Astrocyte (in vitro differentiated cells and primary cell): ENCODE measurements at regions not wholly inside any gene's neighbourhood (a gene's known extent, or its start where the extent isn't known, plus 50 kb on each side); places are given as distances from the start of the nearest gene placed in this dataset.

ENCODE experiments used
- CTCF ChIP-seq: IDR thresholded peaks from 2 replicates; pipeline ENCODE4 v1.5.1; 2011; ENCODE audit warnings: low read depth, mild to moderate bottlenecking, inconsistent platforms, low read length, moderate library complexity; ENCODE audit not compliant: insufficient read depth
- EZH2 ChIP-seq: IDR thresholded peaks from 2 replicates; pipeline ENCODE4 v1.6.1; 2012; ENCODE audit warnings: mild to moderate bottlenecking, low read length, inconsistent platforms; ENCODE audit not compliant: insufficient read depth

DNA sequence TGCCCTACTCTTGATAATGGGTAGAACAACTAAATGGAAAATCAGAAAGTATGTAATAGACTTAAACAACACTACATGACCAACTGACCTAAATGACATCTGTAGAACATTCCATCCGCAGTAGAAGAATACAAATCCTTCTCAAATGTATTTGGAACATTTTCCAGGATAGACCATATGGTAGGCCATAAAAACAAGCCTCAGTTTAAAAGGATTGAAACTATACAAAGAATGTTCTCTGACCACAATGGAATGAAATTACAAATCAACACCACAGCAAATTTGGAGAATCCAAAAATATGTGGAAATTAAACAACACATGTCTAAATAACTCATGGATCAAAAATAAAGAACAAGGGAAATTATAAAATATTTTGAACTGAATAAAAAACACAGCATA lies 189.2 kb downstream of the NDUFS4 start:
- no peak for TF ChIP-seq CTCF
- no peak for TF ChIP-seq EZH2
